ENCODE measurements at regions not wholly inside any gene's neighbourhood (a gene's known extent, or its start where the extent isn't known, plus 50 kb on each side); places are given as distances from the start of the nearest gene placed in this dataset.

DNA sequence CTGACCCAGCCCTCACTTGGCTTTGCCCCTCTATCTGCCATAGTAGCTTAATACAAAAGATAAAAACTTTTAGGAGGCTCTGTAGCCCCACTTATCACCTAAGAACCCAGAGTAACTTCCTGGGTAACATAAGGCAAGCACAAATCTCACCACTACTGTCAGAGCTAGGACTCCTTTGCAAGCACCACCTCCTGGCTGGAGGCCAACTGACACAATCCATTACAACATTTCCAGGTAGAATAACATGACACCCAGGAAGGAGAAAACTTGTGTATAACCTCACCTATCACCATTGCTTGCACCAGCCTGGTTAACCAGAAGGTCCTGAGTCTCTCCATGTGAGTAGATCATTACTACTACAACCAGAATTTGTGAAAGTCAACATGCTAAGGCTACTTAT, 230.0 kb downstream of the TUSC7 start:
- H3K4me1 Mint-ChIP-seq = no peaks in the 10 kb centered on the region
- no peak for ATAC-seq
- H3K9me3 Mint-ChIP-seq = peaks cover 19% of the 10 kb centered on the region
- no peak overlapping the region for H3K27ac Mint-ChIP-seq
- DNase-seq (ENCODE audit: low spot score in 2 of 2) = no peak
- H3K4me3 Mint-ChIP-seq = no peak overlapping the region
- no peaks in the 10 kb centered on the region for H3K36me3 Mint-ChIP-seq

DNA sequence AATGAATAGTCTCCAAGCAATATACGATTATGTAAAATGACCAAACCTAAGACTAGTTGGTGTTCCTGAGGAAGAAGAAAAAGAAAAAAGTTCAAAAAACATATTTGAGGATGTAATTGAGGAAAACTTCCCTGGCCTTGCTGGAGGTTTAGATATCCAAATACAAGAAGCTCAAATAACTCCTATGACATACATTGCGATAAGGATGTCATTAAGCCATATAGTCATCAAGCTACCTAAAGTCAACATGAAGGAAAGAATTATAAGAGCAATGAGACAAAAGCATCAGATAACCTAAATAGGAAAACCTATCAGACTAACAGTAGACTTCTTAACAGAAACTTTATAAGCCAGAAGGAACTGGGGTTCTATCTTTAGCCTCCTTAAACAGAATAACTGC, 231.1 kb downstream of the TUSC7 start:
- Mint-ChIP-seq H3K27ac (no peak overlapping the region), H3K36me3 (no peaks in the 10 kb centered on the region), H3K4me3 (no peak overlapping the region), H3K9me3 (peaks cover 15% of the 10 kb centered on the region), H3K4me1 (no peaks in the 10 kb centered on the region)
- DNase-seq (ENCODE audit: low spot score in 2 of 2) (no peak), ATAC-seq (no peak)

DNA sequence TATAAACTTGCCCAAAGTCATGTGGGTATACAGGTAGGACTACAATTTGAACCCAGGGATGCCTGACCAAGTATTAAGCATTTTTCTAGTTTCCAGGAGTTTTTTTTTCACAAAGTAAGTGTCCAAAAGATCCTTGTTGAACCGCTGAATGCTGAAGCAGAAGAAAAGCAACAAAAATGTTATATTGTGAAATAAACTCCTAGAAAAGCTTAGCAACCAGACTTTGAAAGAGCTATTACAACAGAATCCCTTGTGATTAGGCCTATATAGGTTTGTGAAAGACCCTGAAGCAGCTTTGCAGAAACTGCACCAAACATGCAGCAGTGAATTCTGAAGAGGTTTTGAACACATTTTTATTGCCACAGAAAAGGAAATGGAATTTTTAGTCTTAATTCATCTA, 236.8 kb downstream of the TUSC7 start:
- ATAC-seq (no peak), DNase-seq (ENCODE audit: low spot score in 2 of 2) (no peak)
- Mint-ChIP-seq H3K4me3 (no peak overlapping the region), H3K27ac (no peak overlapping the region), H3K9me3 (peaks cover 15% of the 10 kb centered on the region), H3K36me3 (no peaks in the 10 kb centered on the region), H3K4me1 (no peaks in the 10 kb centered on the region)

DNA sequence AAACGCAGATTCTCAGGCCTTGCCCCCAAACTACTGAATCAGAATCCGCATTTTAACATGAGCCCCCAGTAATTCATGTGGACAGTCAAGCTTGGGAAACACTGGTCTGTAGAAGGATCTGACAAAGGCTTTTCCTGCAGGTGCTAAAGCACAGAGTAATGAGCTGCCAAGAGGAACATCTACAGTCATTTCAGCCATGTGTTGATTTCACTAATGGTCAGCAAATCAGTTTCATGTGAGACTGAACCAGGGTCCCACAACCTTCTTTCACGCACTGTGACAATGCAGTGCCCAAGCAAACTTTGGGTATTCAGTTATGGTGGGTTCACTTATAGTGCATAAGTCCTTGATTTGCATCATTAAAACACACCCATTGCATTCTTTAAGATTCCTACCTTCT, 237.6 kb downstream of the TUSC7 start:
- Mint-ChIP-seq H3K36me3 (no peaks in the 10 kb centered on the region), H3K27ac (no peak overlapping the region), H3K9me3 (peaks cover 17% of the 10 kb centered on the region), H3K4me3 (no peak overlapping the region), H3K4me1 (no peaks in the 10 kb centered on the region)
- DNase-seq (ENCODE audit: low spot score in 2 of 2) (no peak), ATAC-seq (no peak)

DNA sequence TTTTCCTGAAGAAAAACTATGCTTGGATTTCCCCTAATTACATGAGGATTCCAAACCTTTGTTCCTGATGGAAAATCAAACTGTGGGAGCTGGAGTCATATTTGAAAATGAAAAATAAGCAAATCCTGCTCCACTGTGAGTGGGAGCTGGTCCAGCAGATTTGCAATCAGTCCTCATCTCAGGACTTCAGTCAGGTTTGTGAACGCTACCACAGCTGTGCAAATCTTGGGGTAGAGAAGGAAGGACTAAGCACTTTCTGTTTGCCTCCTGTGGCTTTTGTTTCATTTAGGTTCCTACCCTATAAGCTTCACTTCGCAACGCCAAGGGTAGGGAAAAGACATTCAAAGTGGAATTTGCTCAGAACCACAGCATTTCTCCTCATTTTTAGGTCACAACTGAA, 238.2 kb downstream of the TUSC7 start:
- no peaks in the 10 kb centered on the region for H3K36me3 Mint-ChIP-seq
- H3K27ac Mint-ChIP-seq = no peak overlapping the region

DNA sequence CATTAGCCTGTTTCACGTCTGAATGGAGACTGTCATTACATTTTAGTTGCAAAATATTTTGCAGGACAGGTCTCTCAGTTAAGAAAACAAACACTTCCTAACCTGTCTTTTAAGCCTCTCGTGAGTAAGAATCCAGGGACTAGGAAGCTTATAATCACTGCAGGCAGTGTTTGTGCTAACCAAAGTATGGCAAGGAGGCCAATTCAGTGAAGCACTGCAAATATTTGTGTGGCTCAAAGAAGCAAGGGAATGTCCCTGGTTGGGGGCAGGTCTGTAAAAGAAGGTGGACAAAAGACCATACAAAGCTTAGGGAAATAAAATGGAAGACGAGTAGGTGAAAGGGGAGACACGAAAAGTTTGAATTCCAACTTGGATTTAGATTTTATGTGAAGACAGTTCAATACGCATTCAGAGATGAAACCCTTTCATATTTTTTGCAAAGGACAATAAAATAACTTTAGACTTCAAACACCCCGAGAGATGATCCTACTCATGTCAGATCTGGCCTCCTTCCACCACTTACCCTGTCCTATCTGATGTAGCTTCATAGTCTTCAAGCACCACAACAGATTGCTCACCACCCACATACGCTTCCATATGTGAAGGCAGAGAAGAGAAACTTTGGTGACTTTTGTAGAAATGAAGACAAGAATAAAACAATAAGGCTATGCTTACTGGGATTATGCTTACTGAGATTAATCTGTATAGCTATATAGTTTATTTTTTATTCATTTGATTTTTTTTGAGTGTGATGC, 240.9 kb downstream of the TUSC7 start:
- DNase-seq (ENCODE audit: low spot score in 2 of 2) (no peak), ATAC-seq (no peak)
- no peaks in the 10 kb centered on the region for H3K36me3 Mint-ChIP-seq
- H3K4me1 Mint-ChIP-seq = no peaks in the 10 kb centered on the region
- H3K4me3 Mint-ChIP-seq = no peak overlapping the region
- no peak overlapping the region for H3K27ac Mint-ChIP-seq
- H3K9me3 Mint-ChIP-seq = peaks cover 8% of the 10 kb centered on the region

More for the DNA sequence above, 238.2 kb downstream of the TUSC7 start:
- Mint-ChIP-seq H3K4me1 (no peaks in the 10 kb centered on the region), H3K9me3 (peaks cover 15% of the 10 kb centered on the region), H3K4me3 (no peak overlapping the region)
- ATAC-seq (no peak), DNase-seq (ENCODE audit: low spot score in 2 of 2) (no peak)

DNA sequence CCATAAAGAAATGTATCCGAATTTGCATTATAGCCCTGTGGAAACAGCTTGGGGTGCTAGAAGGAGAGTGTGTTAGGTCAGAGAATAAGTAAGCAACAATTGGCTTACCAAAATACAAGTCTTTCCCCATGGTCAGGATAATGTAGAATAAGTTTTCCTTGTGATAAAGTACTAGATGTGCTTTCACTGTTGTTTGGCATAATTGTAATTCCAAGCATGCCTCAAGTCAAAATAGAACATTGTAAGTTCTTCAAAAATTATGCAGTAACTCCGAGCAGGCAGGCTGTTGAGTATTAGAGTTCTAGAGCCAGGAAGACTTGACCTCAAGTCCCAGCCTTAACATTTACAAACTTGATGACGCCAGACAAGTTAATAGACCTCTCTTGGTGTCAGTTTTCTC, 242.0 kb downstream of the TUSC7 start:
- Mint-ChIP-seq H3K4me3 (no peak overlapping the region), H3K27ac (no peak overlapping the region), H3K4me1 (no peaks in the 10 kb centered on the region), H3K9me3 (peaks cover 13% of the 10 kb centered on the region), H3K36me3 (no peaks in the 10 kb centered on the region)
- ATAC-seq (no peak), DNase-seq (ENCODE audit: low spot score in 2 of 2) (no peak)

DNA sequence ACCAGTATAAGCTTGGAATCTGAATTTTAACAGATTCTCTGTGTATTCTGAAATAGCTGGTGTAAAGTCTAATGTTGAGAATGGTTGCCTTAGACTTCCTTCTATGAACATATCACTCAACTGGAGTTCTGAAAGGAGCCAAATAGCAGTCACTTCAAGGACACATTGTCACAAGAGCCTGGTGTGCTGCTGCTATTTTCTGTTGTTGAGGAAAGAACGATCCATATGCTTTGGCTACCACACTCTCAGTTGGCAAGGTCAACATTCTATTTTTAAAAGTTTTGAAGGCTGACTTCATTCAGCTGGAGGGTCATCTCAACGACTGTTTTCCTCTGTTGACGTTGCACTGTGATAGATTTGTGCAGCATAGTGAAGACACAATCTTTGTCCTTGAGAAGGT, 248.7 kb downstream of the TUSC7 start:
- Mint-ChIP-seq H3K4me3 (no peak overlapping the region), H3K27ac (no peak overlapping the region), H3K4me1 (no peaks in the 10 kb centered on the region), H3K36me3 (no peaks in the 10 kb centered on the region), H3K9me3 (peaks cover 15% of the 10 kb centered on the region)
- ATAC-seq (no peak), DNase-seq (ENCODE audit: low spot score in 2 of 2) (no peak)

DNA sequence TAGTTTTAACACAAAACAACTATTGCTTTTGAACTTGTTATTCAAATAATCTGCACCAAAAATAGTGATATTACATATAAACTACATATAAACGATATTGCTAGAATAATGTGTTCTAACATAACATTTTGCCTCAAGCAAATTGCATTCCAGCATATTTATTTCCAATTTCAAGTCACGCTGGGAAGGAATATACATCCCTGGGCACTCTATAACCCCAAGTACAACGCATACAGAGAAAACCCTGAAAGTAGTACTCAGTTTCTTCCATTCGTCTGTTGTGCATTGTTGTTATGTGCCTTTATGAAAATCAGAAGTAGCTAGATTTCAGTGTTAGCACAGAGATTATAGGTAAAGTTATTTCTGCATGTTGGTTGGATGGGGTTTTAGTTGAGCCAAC, 251.5 kb downstream of the TUSC7 start:
- H3K4me3 Mint-ChIP-seq = no peak overlapping the region
- no peak overlapping the region for H3K27ac Mint-ChIP-seq
- no peaks in the 10 kb centered on the region for H3K4me1 Mint-ChIP-seq
- peaks cover 14% of the 10 kb centered on the region for H3K9me3 Mint-ChIP-seq
- DNase-seq (ENCODE audit: low spot score in 2 of 2) (no peak), ATAC-seq (no peak)
- no peaks in the 10 kb centered on the region for H3K36me3 Mint-ChIP-seq

DNA sequence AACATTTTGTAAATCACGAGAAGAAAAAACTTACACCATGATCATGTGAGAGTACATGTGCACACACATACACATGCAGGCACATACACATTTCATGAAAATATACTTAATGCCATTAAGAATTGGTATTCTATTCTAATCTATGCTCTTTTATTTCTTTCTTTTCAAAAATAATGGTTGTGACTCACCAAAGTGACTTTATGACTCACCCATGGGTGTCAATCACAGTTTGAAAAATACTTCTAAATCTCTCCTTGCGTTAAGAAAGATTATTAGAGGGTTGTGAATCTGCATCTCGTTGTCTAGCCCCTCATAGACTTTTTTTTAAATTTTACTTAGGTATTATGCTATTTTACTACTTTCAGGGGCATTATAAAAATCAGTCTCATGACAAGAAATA, 254.2 kb downstream of the TUSC7 start:
- no peak overlapping the region for H3K27ac Mint-ChIP-seq
- no peak overlapping the region for H3K4me3 Mint-ChIP-seq
- H3K4me1 Mint-ChIP-seq = no peaks in the 10 kb centered on the region
- no peak for ATAC-seq
- no peaks in the 10 kb centered on the region for H3K36me3 Mint-ChIP-seq
- peaks cover 9% of the 10 kb centered on the region for H3K9me3 Mint-ChIP-seq
- DNase-seq (ENCODE audit: low spot score in 2 of 2) = no peak

DNA sequence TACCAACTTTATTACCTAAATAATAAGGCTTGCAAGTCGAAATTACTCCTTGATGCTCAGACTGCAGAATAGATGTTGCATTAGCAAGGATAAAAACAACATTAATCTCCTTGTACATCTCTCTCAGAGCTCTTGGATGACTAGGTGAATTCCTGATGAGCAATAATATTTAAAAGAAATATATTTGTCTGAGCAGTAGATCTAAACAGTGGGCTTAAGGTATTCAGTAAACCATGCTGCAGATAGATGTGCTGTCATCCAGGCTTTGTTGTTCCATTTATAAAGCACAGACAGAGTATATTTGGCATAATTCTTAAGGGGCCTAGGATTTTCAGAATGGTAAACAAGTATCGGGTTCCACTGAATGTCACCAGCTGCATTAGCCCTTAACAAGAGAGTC, 257.1 kb downstream of the TUSC7 start:
- no peak for ATAC-seq
- H3K27ac Mint-ChIP-seq = no peak overlapping the region
- H3K4me3 Mint-ChIP-seq = no peak overlapping the region
- no peaks in the 10 kb centered on the region for H3K4me1 Mint-ChIP-seq
- H3K36me3 Mint-ChIP-seq = no peaks in the 10 kb centered on the region
- H3K9me3 Mint-ChIP-seq = peaks cover 6% of the 10 kb centered on the region
- DNase-seq (ENCODE audit: low spot score in 2 of 2) = no peak

DNA sequence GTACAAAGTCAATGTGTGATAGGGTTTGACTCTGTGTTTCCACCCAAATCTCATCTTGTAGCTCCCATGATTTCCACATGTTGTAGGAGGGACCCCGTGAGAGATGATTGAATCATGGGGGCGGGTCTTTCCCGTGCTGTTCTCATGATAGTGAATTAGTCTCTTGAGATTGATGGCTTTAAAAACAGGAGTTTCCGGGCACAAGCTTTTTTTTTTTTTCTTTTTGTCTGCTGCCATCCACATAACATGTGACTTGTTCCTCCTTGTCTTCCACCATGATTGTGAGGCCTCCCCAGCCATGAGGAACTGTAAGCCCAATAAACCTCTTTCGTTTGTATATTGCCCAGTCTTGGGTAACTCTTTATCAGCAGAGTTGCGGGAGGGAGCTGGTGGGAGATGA, 259.6 kb downstream of the TUSC7 start:
- Mint-ChIP-seq H3K4me3 (no peak overlapping the region), H3K36me3 (no peaks in the 10 kb centered on the region)

DNA sequence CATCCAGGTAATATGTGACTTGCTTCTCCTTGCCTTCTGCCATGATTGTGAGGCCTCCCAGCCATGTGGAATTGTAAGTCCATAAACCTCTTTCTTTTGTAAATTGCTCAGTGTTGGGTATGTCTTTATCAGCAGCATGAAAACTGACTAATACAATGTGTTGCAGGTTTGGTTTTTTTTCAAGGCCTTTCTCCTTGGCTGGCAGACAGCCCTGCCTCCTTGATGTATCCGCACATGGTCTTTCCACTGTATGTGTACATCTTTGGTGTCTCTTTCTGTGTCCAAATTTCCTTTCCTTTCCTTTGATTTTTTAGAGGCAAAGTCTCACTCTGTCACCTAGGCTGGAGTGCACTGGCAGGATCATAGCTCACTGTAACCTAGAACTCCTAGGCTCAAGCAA, 260.1 kb downstream of the TUSC7 start:
- Mint-ChIP-seq H3K4me1 (no peaks in the 10 kb centered on the region), H3K36me3 (no peaks in the 10 kb centered on the region), H3K4me3 (no peak overlapping the region), H3K27ac (no peak overlapping the region), H3K9me3 (peaks cover 3% of the 10 kb centered on the region)
- ATAC-seq (no peak), DNase-seq (ENCODE audit: low spot score in 2 of 2) (no peak)

More for the DNA sequence above, 259.6 kb downstream of the TUSC7 start:
- DNase-seq (ENCODE audit: low spot score in 2 of 2) (no peak), ATAC-seq (no peak)
- Mint-ChIP-seq H3K9me3 (peaks cover 6% of the 10 kb centered on the region), H3K4me1 (no peaks in the 10 kb centered on the region), H3K27ac (no peak overlapping the region)

DNA sequence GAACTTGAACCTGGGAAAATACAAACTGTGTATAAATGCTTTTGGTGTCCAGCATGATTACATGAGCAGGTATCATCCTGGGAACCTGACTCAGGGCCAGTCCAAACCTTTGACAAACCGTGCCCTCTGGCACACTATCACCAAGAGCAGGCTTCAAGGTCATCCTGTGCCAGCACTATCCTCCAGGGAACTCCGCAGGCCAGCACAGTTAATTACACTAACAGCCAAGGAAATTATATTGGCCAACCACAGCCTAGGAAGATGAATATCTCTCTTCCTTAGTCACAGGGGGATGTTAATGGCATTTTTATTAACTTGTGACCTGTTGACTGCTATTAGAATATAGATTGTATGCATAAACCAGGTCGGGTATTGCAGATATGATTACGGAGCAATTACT, 262.0 kb downstream of the TUSC7 start:
- H3K36me3 Mint-ChIP-seq = no peaks in the 10 kb centered on the region
- H3K27ac Mint-ChIP-seq = no peak overlapping the region
- ATAC-seq = no peak

DNA sequence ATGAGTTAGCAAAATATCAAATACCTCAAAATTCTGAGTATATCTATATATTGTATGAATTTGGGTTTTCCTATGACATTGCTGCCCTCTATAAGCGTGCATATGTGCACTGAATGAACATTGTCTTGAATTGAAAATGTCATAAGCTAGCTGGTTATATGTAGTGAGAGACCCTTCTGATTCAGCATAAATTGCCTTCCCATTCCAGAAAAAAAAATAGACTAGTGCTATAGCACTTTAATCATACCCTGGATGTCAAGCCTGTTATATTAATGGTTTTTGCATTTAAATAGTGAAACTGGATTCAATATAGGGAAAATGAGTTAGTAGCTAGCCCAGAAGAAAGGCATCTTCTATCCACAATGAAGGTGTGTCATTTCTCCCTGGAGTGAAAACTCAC, 265.1 kb downstream of the TUSC7 start:
- H3K4me3 Mint-ChIP-seq = no peak overlapping the region
- no peaks in the 10 kb centered on the region for H3K36me3 Mint-ChIP-seq
- DNase-seq (ENCODE audit: low spot score in 2 of 2) (no peak), ATAC-seq (no peak)
- H3K27ac Mint-ChIP-seq = no peak overlapping the region
- H3K9me3 Mint-ChIP-seq = peaks cover 9% of the 10 kb centered on the region
- no peaks in the 10 kb centered on the region for H3K4me1 Mint-ChIP-seq

More for the DNA sequence above, 262.0 kb downstream of the TUSC7 start:
- no peaks in the 10 kb centered on the region for H3K4me1 Mint-ChIP-seq
- peaks cover 3% of the 10 kb centered on the region for H3K9me3 Mint-ChIP-seq
- no peak for DNase-seq (ENCODE audit: low spot score in 2 of 2)
- no peak overlapping the region for H3K4me3 Mint-ChIP-seq

DNA sequence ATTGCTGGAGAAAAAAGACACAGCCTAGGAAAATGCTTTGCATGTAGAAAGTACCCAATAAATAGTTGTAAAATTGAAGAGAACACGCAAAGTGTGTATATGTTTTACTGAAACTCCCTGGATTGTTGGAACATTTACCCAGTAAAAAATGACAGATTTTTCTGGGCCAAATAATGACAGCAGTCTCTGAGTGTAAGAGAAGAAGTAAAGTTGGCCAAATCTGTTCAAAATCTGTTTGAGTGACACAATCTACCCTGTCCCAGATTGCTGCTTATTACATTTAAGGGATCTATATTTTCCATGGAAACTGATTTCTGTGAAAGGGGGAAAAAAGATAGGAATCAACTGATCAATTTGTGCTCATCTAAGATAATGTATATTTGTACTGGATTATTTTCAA, 267.9 kb downstream of the TUSC7 start:
- H3K4me1 Mint-ChIP-seq = no peaks in the 10 kb centered on the region
- H3K4me3 Mint-ChIP-seq = no peak overlapping the region
- ATAC-seq = no peak
- peaks cover 11% of the 10 kb centered on the region for H3K9me3 Mint-ChIP-seq
- no peak for DNase-seq (ENCODE audit: low spot score in 2 of 2)
- H3K27ac Mint-ChIP-seq = no peak overlapping the region
- no peaks in the 10 kb centered on the region for H3K36me3 Mint-ChIP-seq

DNA sequence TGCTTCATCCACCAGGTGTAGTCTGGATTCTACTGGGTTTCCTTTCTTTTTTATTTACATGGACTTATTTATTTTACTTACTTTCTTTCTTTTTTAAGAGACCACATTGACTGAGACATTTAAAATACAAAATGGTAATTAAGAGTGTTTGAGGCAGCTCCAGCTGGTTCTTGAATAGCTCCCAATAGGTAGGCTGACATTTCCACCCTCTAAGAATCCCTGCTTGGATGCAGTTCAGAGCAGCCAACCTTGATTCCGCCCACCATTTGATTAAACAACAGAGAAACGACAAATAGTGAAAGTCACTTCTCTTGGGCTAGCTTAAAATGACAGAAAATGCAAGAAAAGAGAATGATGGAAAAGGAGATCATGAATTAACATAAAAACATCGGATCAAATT, 270.5 kb downstream of the TUSC7 start:
- Mint-ChIP-seq H3K4me3 (no peak overlapping the region), H3K27ac (no peak overlapping the region), H3K36me3 (no peaks in the 10 kb centered on the region), H3K4me1 (no peaks in the 10 kb centered on the region), H3K9me3 (peaks cover 13% of the 10 kb centered on the region)
- ATAC-seq (no peak), DNase-seq (ENCODE audit: low spot score in 2 of 2) (no peak)

All from stimulated activated effector memory CD8-positive, alpha-beta T cell treated with anti-CD3 and anti-CD28 coated beads, Interleukin-12 subunit alpha, Interleukin-12 subunit beta, amount 100 ng/mL, for 72 hours (primary cell).